ENCODE measurements at regions not wholly inside any gene's neighbourhood (a gene's known extent, or its start where the extent isn't known, plus 50 kb on each side); places are given as distances from the start of the nearest gene placed in this dataset.

GRCh38 chr5:4563400-4563799 is 576.7 kb upstream of the ADAMTS16 start:
- CTCF ChIA-PET: no interaction called here
- POLR2A ChIA-PET: no interaction called here
- TF ChIP-seq CTCF (IDR thresholded peaks at IDR 0.05): no peak
- H3K4me3 Mint-ChIP-seq: no peak overlapping the region
- H3K4me1 Mint-ChIP-seq: no peaks in the 10 kb centered on the region
- DNase-seq: no peak
- ATAC-seq (ENCODE audit: low read depth): no peak
- intact Hi-C loops (cut with micrococcal nuclease): no loop called here
- no peak overlapping the region for H3K27ac Mint-ChIP-seq
- peaks cover 16% of the 10 kb centered on the region for H3K9me3 Mint-ChIP-seq
- no peaks in the 10 kb centered on the region for H3K36me3 Mint-ChIP-seq (ENCODE audit: low read depth)
- H3K27me3 Mint-ChIP-seq: no peaks in the 10 kb centered on the region

DNA sequence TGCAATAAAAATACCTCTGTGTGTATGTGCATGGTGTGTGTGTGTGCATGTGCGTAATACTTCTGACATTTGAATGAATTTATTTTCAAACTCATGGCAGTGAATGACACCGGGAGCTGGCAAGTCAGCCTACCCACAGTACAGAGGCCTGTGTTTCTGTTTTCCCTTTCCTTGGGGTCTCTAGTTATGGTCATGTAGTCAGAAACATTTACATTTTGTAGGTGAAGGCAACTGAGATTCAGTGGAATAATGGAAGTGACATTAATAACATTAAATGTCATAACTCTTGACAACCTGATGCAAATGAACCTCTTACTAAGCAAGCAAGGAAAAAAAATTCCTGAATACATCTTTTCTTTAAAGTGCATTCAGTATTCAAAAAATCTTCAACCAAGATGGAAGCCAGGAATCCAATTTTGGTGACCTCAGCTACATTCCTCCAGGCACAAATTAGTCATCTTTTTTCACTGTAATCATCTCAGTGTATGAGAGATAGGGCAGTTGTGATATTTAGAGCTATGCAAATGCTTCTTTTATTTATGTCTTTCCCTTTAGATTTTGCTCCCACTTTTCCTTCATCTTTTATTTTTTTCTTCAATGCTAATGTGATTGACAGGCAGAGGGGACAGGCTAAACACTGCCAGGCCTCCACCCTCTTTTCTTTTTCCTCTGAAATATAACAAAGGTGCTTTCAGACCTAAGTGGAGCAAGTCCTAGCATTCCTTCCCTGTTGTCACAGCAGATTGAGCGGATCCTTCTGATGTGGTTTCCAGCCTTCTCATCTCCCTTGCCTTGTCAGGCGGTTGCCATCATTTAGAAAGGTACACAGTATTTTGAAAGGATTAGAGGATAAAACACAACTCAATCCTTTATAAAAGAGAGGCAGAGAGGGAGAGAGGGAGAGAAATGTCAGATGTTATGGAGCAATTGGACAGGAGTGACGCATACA is 569.8 kb upstream of the ADAMTS16 start:
- no peak for ATAC-seq (ENCODE audit: low read depth)
- Mint-ChIP-seq H3K4me1 (no peaks in the 10 kb centered on the region), H3K4me3 (no peak overlapping the region), H3K27me3 (no peaks in the 10 kb centered on the region), H3K27ac (no peak overlapping the region), H3K36me3 (ENCODE audit: low read depth) (no peaks in the 10 kb centered on the region), H3K9me3 (peaks cover 9% of the 10 kb centered on the region)
- ChIA-PET POLR2A (no interaction called here), CTCF (no interaction called here)
- no peak for TF ChIP-seq CTCF (IDR thresholded peaks at IDR 0.05)
- no peak for DNase-seq
- intact Hi-C loops (cut with micrococcal nuclease): no loop called here

DNA sequence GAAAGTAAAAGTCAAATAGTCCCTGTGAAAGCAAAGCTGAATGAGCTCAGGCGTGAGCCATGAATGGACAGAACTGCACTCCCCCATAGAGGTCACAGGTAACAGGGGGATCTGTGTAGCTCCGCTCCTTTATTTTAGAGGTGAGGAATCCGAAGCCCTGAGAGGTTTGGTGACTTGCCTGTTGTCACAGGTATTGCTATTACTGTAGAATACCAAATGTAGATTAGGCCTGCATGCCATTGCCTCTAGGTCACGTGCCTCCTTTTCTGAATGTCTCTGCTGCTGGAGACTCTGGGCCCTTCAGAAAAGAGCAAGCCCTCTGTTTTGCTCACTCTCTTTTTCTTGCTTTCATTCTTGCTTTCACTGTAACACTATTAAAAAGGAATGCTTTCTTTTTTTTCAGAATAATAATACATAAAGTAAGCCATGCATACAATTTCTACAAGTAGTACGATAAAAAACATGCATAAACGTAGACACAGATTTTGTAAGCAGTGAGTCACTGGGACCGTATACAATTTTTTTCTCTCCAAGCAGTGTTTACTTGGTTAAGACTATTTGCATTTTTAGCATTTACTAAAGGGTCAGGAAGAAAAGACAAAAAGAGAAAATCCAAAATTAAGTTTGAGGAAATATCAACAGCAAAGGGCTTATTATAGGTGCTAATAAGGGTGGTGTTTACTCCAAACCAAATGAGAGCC is 568.7 kb upstream of the ADAMTS16 start:
- ATAC-seq (ENCODE audit: low read depth) (no peak), DNase-seq (no peak)
- ChIA-PET CTCF (no interaction called here), POLR2A (no interaction called here)
- intact Hi-C loops (cut with micrococcal nuclease): no loop called here
- no peak overlapping the region for H3K27ac Mint-ChIP-seq
- H3K36me3 Mint-ChIP-seq (ENCODE audit: low read depth): no peaks in the 10 kb centered on the region
- H3K4me3 Mint-ChIP-seq: no peak overlapping the region
- TF ChIP-seq CTCF (IDR thresholded peaks at IDR 0.05): no peak
- no peaks in the 10 kb centered on the region for H3K27me3 Mint-ChIP-seq
- peaks cover 6% of the 10 kb centered on the region for H3K9me3 Mint-ChIP-seq
- no peaks in the 10 kb centered on the region for H3K4me1 Mint-ChIP-seq

GRCh38 chr5:4572311-4573100 is 567.6 kb upstream of the ADAMTS16 start:
- TF ChIP-seq CTCF (IDR thresholded peaks at IDR 0.05): no peak
- Mint-ChIP-seq H3K4me1 (no peaks in the 10 kb centered on the region), H3K27ac (no peak overlapping the region), H3K4me3 (no peak overlapping the region), H3K36me3 (ENCODE audit: low read depth) (no peaks in the 10 kb centered on the region), H3K9me3 (peaks cover 6% of the 10 kb centered on the region), H3K27me3 (no peaks in the 10 kb centered on the region)
- CTCF ChIA-PET: no interaction called here
- DNase-seq (no peak), ATAC-seq (ENCODE audit: low read depth) (no peak)
- POLR2A ChIA-PET: no interaction called here
- intact Hi-C loops (cut with micrococcal nuclease): no loop called here

GRCh38 chr5:4575608-4576007 is 564.5 kb upstream of the ADAMTS16 start:
- H3K36me3 Mint-ChIP-seq (ENCODE audit: low read depth): no peaks in the 10 kb centered on the region
- ChIA-PET CTCF (no interaction called here), POLR2A (no interaction called here)
- no peak for ATAC-seq (ENCODE audit: low read depth)
- H3K9me3 Mint-ChIP-seq: peaks cover 6% of the 10 kb centered on the region
- no peak overlapping the region for H3K4me3 Mint-ChIP-seq
- intact Hi-C loops (cut with micrococcal nuclease): no loop called here
- no peak overlapping the region for H3K27ac Mint-ChIP-seq
- H3K4me1 Mint-ChIP-seq: no peaks in the 10 kb centered on the region
- H3K27me3 Mint-ChIP-seq: no peaks in the 10 kb centered on the region
- DNase-seq: no peak
- no peak for TF ChIP-seq CTCF (IDR thresholded peaks at IDR 0.05)

Data from activated B cell treated with CpG ODN at 0.5 μM for 24 hours (primary cell).